Pancreas (tissue), 10 donors: ENCODE measurements at regions not wholly inside any gene's neighbourhood (a gene's known extent, or its start where the extent isn't known, plus 50 kb on each side); places are given as distances from the start of the nearest gene placed in this dataset.

Source experiments
- ATAC-seq, 4 donors: fragments of 200-7000 bp; cut with Tn5 transposase; one replicate each; pipeline versions ENCODE4 v1.8.0 to v1.9.1; 2020; ENCODE audit warnings: mild to moderate bottlenecking in 4 of 4, moderate library complexity in 4 of 4
- DNase-seq, 6 donors: peaks; one replicate each; pipeline ENCODE4 v3.0.0-alpha.2; 2020
- FAIRE-seq: peaks from 2 replicates; lab custom pipeline; 2012; peaks lifted over from hg19 to GRCh38; lab: Jason Lieb, UNC
- H3K27ac ChIP-seq, 4 donors: fragments of 200-600 bp; sonication (generic); 1 replicate in 3 of 4; 2 replicates in 1 of 4; pipeline versions ENCODE4 v1.5.0 to v1.8.0; 2020
- H3K27me3 ChIP-seq, 4 donors: fragments of 200-600 bp; one replicate each; pipeline ENCODE4 v1.8.0; 2021
- H3K36me3 ChIP-seq, 3 donors: fragments of 200-600 bp; sonication (generic) in 1 of 3; one replicate each; pipeline versions ENCODE4 v1.5.0 to v1.8.0; 2020 to 2021
- H3K4me1 ChIP-seq, 3 donors: fragments of 200-600 bp; one replicate each; pipeline ENCODE4 v1.8.0; 2021
- H3K4me3 ChIP-seq, 4 donors: fragments of 200-600 bp; sonication (generic) in 2 of 4; one replicate each; pipeline versions ENCODE4 v1.5.0 to v1.8.0; 2020 to 2021
- H3K9me3 ChIP-seq, 4 donors: fragments of 200-600 bp; one replicate each; pipeline ENCODE4 v1.8.0; 2021
- WGBS, 2 donors: extraction: QIAGEN DNeasy Blood & Tissue Kit; methylation state at CpG; one replicate each; pipeline ENCODE4 v1.1.7; 2013; 5-methylcytosine and 5-hydroxymethylcytosine counted together
- intact Hi-C, 3 donors: fragments of 100-400 bp; cut with DNase I; formaldehyde crosslinking; loops; one replicate each; pipeline versions ENCODE4 v1.11.1 to v1.14.2; 2022
- TF ChIP-seq, protein P1 (sequence below), 4 donors: fragments of 200-600 bp; sonication (generic) in 3 of 4; IDR thresholded peaks; one replicate each; pipeline versions ENCODE4 v1.5.0 to v1.8.0; 2021; ENCODE audit warnings: antibody characterized with exemption in 4 of 4
- donor health status: healthy with polysubstance abuse.
- donor health status: DM: no; HTN: no; CAD: no; lungs with moderate emphysema.
- donor health status: DM: no; HTN: no; CAD: no.
- donor health status: control.
- donor health status: control.
- donor health status: Bipolar disorder and iron deficiency.
- donor health status: DM: yes; HTN: yes; CAD: no.
- donor health status: DM: no; HTN: no; CAD: no.
- donor health status: DM: no; HTN: no; CAD: no.
- donor health status: DM: yes; HTN: yes; CAD: no.

DNA sequence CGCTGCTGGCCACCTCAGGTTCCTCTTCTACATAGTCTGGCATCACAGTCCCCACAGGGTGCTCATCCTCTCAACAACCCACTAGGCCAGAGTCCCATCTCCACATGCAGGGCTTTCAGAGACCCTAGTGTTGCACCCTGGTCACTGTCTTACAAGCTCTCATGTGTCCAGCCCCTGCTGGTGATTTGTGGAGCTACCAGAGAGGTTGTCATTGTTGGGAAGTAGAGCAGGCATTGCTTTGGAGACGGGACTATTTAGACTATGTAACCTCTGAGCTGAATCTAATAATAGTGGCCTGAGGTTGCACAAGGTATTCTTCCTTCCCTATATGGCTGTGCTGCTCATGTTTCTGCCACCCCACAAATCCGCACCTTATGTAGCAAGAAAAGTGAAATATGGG lies 135.3 kb upstream of the VWC2 start:
- no peak overlapping the region for H3K27ac ChIP-seq
- DNase-seq (no peak), FAIRE-seq (no peak), ATAC-seq (no peak)
- 80 to 83% methylated on average over 3 of the region's 3 CpGs for WGBS, 2 donors
- no peaks in the 10 kb centered on the region for H3K27me3 ChIP-seq
- H3K4me1 ChIP-seq = no peaks in the 10 kb centered on the region
- H3K4me3 ChIP-seq = no peak overlapping the region
- no peaks in the 10 kb centered on the region for H3K36me3 ChIP-seq
- intact Hi-C loops = no loop called here
- H3K9me3 ChIP-seq = no peaks in the 10 kb centered on the region
- TF ChIP-seq, protein P1, sequence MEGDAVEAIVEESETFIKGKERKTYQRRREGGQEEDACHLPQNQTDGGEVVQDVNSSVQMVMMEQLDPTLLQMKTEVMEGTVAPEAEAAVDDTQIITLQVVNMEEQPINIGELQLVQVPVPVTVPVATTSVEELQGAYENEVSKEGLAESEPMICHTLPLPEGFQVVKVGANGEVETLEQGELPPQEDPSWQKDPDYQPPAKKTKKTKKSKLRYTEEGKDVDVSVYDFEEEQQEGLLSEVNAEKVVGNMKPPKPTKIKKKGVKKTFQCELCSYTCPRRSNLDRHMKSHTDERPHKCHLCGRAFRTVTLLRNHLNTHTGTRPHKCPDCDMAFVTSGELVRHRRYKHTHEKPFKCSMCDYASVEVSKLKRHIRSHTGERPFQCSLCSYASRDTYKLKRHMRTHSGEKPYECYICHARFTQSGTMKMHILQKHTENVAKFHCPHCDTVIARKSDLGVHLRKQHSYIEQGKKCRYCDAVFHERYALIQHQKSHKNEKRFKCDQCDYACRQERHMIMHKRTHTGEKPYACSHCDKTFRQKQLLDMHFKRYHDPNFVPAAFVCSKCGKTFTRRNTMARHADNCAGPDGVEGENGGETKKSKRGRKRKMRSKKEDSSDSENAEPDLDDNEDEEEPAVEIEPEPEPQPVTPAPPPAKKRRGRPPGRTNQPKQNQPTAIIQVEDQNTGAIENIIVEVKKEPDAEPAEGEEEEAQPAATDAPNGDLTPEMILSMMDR (IDR thresholded peaks at IDR 0.05) = no peak

DNA sequence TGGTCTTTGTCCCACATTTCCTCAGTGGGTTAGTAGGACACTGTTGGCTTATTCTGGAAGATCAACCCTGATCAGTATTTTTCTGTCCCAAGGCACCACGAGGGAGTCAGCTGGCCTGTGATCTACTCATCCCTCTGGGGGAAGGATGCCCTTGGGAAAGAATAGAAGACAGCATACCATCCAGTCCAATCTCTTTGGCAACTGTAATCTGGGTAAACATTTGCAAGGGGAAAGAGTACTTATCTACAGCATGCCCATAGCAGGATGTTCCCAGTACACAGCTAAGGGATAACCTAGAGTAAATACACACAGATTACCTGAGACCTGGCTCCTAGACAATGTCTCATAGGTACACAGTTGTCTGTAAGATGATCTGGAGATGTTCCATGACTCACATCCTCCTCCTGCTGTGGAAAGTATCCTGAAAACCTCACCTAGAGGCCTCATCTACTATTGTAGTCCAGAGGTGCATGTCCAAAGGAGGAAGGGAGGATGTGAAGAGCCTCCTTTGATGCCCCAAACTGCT lies 134.3 kb upstream of the VWC2 start:
- DNase-seq (no peak), FAIRE-seq (no peak), ATAC-seq (no peak)
- H3K9me3 ChIP-seq = no peaks in the 10 kb centered on the region
- intact Hi-C loops = no loop called here
- H3K4me3 ChIP-seq = no peak overlapping the region
- H3K4me1 ChIP-seq = no peaks in the 10 kb centered on the region
- WGBS, 2 donors = 39 to 57% methylated on average over 1 of the region's 1 CpG
- no peak overlapping the region for H3K27ac ChIP-seq
- H3K36me3 ChIP-seq = no peaks in the 10 kb centered on the region
- no peaks in the 10 kb centered on the region for H3K27me3 ChIP-seq
- TF ChIP-seq, protein P1 (IDR thresholded peaks at IDR 0.05) = no peak

DNA sequence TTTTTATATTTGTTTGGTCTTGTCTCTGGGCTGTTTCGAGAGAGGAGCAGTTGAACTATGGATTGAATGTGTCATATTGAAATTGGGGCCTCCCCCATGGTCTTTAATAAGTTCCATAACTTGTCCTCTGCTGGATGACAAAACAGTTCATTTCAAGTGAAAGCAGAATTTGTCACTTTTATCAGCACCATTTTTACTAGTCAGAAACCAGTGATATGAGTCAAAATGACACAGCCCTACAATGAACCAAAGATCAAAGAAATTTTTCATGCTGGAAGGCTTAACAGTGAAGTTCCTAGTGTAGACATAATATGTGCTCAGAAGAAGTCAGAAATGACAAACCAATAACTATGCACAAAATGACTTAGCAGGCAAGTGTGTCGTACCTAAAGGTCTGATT lies 133.6 kb upstream of the VWC2 start:
- Histone ChIP-seq H3K4me3 (no peak overlapping the region), H3K4me1 (no peaks in the 10 kb centered on the region), H3K27me3 (no peaks in the 10 kb centered on the region), H3K27ac (no peak overlapping the region), H3K9me3 (no peaks in the 10 kb centered on the region), H3K36me3 (no peaks in the 10 kb centered on the region)
- FAIRE-seq (no peak), DNase-seq (no peak), ATAC-seq (no peak)
- intact Hi-C loops = no loop called here
- 84 to 85% methylated on average over 2 of the region's 2 CpGs for whole genome bisulfite sequencing, 2 donors
- TF ChIP-seq, protein P1 (IDR thresholded peaks at IDR 0.05) = no peak

DNA sequence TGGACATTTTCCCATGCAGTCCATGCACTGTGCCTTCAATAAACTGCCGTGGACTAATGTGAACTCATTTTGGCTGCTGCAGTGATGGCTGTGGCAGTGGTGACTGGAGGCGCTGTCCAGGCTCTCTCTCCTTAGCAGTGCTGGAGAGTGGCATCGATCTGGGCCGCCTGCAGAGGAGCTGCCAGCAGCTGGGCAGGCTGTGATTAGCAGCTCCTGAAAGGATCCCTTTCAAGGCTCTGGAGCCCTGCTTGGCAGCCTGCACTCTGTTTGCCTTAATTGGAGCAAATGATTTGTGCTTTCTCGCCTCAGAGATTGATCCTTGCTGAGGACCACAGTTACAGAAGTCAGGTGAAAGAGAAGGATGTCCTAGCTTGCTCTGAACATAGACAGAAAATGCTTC lies 130.1 kb upstream of the VWC2 start:
- Histone ChIP-seq H3K4me1 (no peaks in the 10 kb centered on the region), H3K4me3 (no peak overlapping the region), H3K27ac (no peak overlapping the region), H3K27me3 (no peaks in the 10 kb centered on the region), H3K9me3 (no peaks in the 10 kb centered on the region), H3K36me3 (no peaks in the 10 kb centered on the region)
- TF ChIP-seq, protein P1 (IDR thresholded peaks at IDR 0.05) = no peak
- WGBS, 2 donors = 13 to 16% methylated on average over 5 of the region's 5 CpGs
- FAIRE-seq = no peak
- peak in 2 of 4 donors; percentile 44 to 48 for ATAC-seq
- DNase-seq = peak in 2 of 6 donors; percentile 20 to 46
- intact Hi-C loops = no loop called here

DNA sequence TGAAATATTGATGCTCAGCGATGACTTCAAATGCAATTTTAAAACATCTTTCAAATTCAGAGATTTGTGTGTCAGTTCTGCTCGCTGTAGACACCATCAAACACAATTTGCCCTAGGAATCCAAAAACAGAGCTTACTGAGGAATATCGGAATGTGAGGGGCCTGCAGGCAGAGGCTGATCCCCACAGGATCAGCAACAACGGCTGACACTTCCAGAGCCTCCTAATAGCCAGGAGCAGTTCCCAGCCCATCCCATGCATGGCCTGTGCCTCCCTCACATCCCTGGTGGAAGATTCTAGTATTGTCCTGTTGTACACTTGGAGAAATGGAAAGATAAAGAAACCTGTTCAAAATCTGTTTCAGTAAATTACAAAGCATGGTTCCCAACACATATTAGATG lies 129.7 kb upstream of the VWC2 start:
- DNase-seq (no peak), ATAC-seq (no peak), FAIRE-seq (no peak)
- Histone ChIP-seq H3K4me1 (no peaks in the 10 kb centered on the region), H3K9me3 (no peaks in the 10 kb centered on the region), H3K36me3 (no peaks in the 10 kb centered on the region), H3K27ac (no peak overlapping the region), H3K27me3 (no peaks in the 10 kb centered on the region), H3K4me3 (no peak overlapping the region)
- TF ChIP-seq, protein P1 (IDR thresholded peaks at IDR 0.05) = no peak
- 69 to 75% methylated on average over 4 of the region's 4 CpGs for WGBS, 2 donors
- intact Hi-C loops = no loop called here
